ENCODE measurements at regions not wholly inside any gene's neighbourhood (a gene's known extent, or its start where the extent isn't known, plus 50 kb on each side); places are given as distances from the start of the nearest gene placed in this dataset.

DNA sequence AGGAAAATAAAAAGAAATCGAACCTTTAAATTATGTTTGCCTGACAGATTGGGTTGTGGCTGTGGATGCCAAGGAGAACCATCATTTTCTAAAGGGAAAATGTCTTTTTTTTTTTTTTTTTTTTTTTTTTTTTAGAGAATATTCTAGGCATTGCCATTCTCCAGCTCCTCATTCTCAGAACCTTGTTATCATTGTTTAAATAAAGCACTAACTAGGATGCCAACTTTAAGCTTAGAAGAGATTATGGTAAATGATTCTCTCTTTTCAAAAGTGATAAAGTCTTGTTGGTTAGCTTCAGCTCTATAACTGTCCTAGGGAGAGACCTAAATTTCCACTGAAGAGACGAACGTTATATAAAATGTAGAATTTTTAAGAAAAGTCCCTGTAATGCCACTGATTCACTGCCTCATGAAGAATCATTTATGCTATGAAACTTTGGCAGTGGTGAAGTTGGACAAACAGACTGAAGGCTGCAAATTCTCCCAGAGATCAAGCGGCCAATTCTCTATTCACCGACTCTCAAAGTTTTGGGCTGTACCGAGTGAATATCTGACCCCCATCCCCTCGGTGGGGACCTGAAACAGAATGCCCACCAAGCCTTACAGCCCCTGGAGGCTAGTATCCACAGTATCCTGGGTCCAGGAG, 207.9 kb upstream of the PITRM1 start:
- Histone ChIP-seq H4K91ac (ENCODE audit: insufficient read depth, low read depth, low read length) (no peak overlapping the region), H3K56ac (ENCODE audit: extremely low read depth, insufficient read depth, low read length) (no peak overlapping the region), H4K8ac (ENCODE audit: low read depth in 2 of 2, low read length in 2 of 2) (no peak overlapping the region), H2BK15ac (ENCODE audit: low read depth, low read length) (no peak overlapping the region), H3K14ac (replicated peaks; ENCODE audit: low read depth, low read length) (no peak overlapping the region), H4K20me1 (ENCODE audit: insufficient read depth, low read length) (no peaks in the 10 kb centered on the region), H2BK5ac (ENCODE audit: low read depth, low read length, poor library complexity, severe bottlenecking) (no peak overlapping the region), H2AFZ (replicated peaks; ENCODE audit: low read length, poor library complexity) (no peak overlapping the region), H3K27me3 (ENCODE audit: control insufficient read depth, insufficient read depth, low read length) (no peaks in the 10 kb centered on the region), H3K4me2 (ENCODE audit: low read depth, low read length) (no peak overlapping the region), H3K18ac (ENCODE audit: low read depth, low read length) (no peak overlapping the region), H3K23ac (ENCODE audit: low read depth, low read length) (no peak overlapping the region), H2BK20ac (ENCODE audit: low read depth, low read length) (no peak overlapping the region), H3K36me3 (ENCODE audit: control insufficient read depth, insufficient read depth, low read length) (no peaks in the 10 kb centered on the region), H3K4me3 (ENCODE audit: insufficient read depth, low read depth, low read length) (no peak overlapping the region), H3K4ac (ENCODE audit: low read depth, low read length) (no peak overlapping the region), H3K79me1 (ENCODE audit: low read depth in 1 of 2, low read length in 2 of 2) (no peaks in the 10 kb centered on the region), H2AK9ac (replicated peaks; ENCODE audit: low read depth, low read length, poor library complexity) (no peak overlapping the region), H3K9me3 (ENCODE audit: control insufficient read depth, insufficient read depth, low read length) (0 out of 2 replicates have a peak, but pooled peaks cover 4% of the 10 kb centered on the region), H3K9me1 (ENCODE audit: insufficient read depth, low read length) (no peaks in the 10 kb centered on the region), H2AK5ac (ENCODE audit: low read depth, low read length) (no peak overlapping the region), H4K5ac (ENCODE audit: low read depth, low read length) (no peak overlapping the region), H3K4me1 (ENCODE audit: control insufficient read depth, insufficient read depth, low read length) (no peaks in the 10 kb centered on the region), H3K27ac (ENCODE audit: insufficient read depth, low read length) (no peak overlapping the region), H3K9ac (ENCODE audit: low read depth, low read length) (no peak overlapping the region), H2BK120ac (ENCODE audit: low read depth, low read length) (no peak overlapping the region)
- 100% methylated on average over 2 of the region's 7 CpGs; no CpG with 5 or more reads in 1 of the 2 experiments for WGBS, 2 experiments (ENCODE audit: extremely low coverage in 2 of 2, insufficient read length in 1 of 2)
- ChIA-PET CTCF (no interaction called here), POLR2A (ENCODE audit: unreplicated experiment) (interaction anchor here (0.6 kb wide), 1 partner anchor 126 kb away, joined by 8 read pairs; no protein-coding TSS in a partner anchor)
- intact Hi-C loops (cut with micrococcal nuclease) (no loop called here), in situ Hi-C loops (cut with MboI; ENCODE audit: low sequenced_read_pairs) (no loop called here), dilution Hi-C loops (cut with HindIII; ENCODE audit: low sequenced_read_pairs, unreplicated experiment) (no loop called here)
- ATAC-seq (ENCODE audit: low read depth) (no peak), DNase-seq (no peak)
- BruUV-seq (replicated peaks) = no TSS peak
- TF ChIP-seq, protein P1, sequence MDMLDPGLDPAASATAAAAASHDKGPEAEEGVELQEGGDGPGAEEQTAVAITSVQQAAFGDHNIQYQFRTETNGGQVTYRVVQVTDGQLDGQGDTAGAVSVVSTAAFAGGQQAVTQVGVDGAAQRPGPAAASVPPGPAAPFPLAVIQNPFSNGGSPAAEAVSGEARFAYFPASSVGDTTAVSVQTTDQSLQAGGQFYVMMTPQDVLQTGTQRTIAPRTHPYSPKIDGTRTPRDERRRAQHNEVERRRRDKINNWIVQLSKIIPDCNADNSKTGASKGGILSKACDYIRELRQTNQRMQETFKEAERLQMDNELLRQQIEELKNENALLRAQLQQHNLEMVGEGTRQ (IDR thresholded peaks at IDR 0.05; ENCODE audit: low read depth, low read length) = no peak
- no peak for TF ChIP-seq NFE2L2 (IDR thresholded peaks at IDR 0.05; ENCODE audit: low read depth, low read length)
- no peak for TF ChIP-seq FOS (IDR thresholded peaks at IDR 0.05; ENCODE audit: low read depth, low read length)
- TF ChIP-seq CEBPB (IDR thresholded peaks at IDR 0.05; ENCODE audit: low read depth, low read length) = no peak
- TF ChIP-seq RCOR1 (IDR thresholded peaks at IDR 0.05; ENCODE audit: insufficient replicate concordance, low read length) = no peak
- TF ChIP-seq, protein P2, sequence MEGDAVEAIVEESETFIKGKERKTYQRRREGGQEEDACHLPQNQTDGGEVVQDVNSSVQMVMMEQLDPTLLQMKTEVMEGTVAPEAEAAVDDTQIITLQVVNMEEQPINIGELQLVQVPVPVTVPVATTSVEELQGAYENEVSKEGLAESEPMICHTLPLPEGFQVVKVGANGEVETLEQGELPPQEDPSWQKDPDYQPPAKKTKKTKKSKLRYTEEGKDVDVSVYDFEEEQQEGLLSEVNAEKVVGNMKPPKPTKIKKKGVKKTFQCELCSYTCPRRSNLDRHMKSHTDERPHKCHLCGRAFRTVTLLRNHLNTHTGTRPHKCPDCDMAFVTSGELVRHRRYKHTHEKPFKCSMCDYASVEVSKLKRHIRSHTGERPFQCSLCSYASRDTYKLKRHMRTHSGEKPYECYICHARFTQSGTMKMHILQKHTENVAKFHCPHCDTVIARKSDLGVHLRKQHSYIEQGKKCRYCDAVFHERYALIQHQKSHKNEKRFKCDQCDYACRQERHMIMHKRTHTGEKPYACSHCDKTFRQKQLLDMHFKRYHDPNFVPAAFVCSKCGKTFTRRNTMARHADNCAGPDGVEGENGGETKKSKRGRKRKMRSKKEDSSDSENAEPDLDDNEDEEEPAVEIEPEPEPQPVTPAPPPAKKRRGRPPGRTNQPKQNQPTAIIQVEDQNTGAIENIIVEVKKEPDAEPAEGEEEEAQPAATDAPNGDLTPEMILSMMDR (conservative IDR thresholded peaks at IDR 0.05; ENCODE audit: low read depth, low read length) = no peak
